ENCODE measurements at regions not wholly inside any gene's neighbourhood (a gene's known extent, or its start where the extent isn't known, plus 50 kb on each side); places are given as distances from the start of the nearest gene placed in this dataset.

- TF ChIP-seq SIN3A (IDR thresholded peaks at IDR 0.05; ENCODE audit: borderline replicate concordance, insufficient read depth, low read length) (no peak), POLR2AphosphoS5 (IDR thresholded peaks at IDR 0.05; ENCODE audit: low read depth, low read length) (no peak), REST (IDR thresholded peaks at IDR 0.05; ENCODE audit: insufficient read depth in 1 of 2, low read depth in 2 of 2, low read length in 2 of 2) (no peak), TAF1 (IDR thresholded peaks at IDR 0.05; ENCODE audit: borderline replicate concordance, insufficient read depth, low read length) (no peak), FOXP2 (optimal IDR thresholded peaks at IDR 0.05; ENCODE audit: borderline replicate concordance, extremely low read depth, extremely low read length, insufficient read depth) (no peak)
These were observed 407.5 kb upstream of the DPH6 start for GRCh38 chr15:35953424-35953823.

GRCh38 chr15:35956056-35956455 lies 410.1 kb upstream of the DPH6 start:
- TF ChIP-seq REST (IDR thresholded peaks at IDR 0.05; ENCODE audit: insufficient read depth in 1 of 2, low read depth in 2 of 2, low read length in 2 of 2) (no peak), POLR2AphosphoS5 (IDR thresholded peaks at IDR 0.05; ENCODE audit: low read depth, low read length) (no peak), SIN3A (IDR thresholded peaks at IDR 0.05; ENCODE audit: borderline replicate concordance, insufficient read depth, low read length) (no peak), TAF1 (IDR thresholded peaks at IDR 0.05; ENCODE audit: borderline replicate concordance, insufficient read depth, low read length) (no peak), FOXP2 (optimal IDR thresholded peaks at IDR 0.05; ENCODE audit: borderline replicate concordance, extremely low read depth, extremely low read length, insufficient read depth) (no peak)

DNA sequence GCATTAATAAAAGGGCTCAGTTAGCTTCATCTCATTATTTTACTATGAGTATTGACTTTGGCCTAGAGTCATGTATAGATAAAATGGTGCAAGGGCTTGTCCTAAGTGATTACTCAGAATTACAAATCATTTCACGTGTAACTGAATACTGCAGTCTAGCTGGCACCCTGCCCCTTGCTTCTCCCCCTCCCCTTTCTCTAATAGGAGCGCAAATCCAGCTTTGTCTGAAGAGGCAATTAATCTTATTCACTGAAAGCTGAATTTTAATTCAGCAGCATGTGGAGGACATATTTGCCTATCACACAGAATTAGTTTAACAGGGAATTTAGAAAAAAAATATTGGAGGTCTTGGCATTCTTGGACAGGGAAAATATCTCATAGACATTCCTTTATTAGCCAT lies 412.1 kb upstream of the DPH6 start:
- TF ChIP-seq FOXP2 (optimal IDR thresholded peaks at IDR 0.05; ENCODE audit: borderline replicate concordance, extremely low read depth, extremely low read length, insufficient read depth) (no peak), SIN3A (IDR thresholded peaks at IDR 0.05; ENCODE audit: borderline replicate concordance, insufficient read depth, low read length) (no peak), TAF1 (IDR thresholded peaks at IDR 0.05; ENCODE audit: borderline replicate concordance, insufficient read depth, low read length) (no peak), POLR2AphosphoS5 (IDR thresholded peaks at IDR 0.05; ENCODE audit: low read depth, low read length) (no peak), REST (IDR thresholded peaks at IDR 0.05; ENCODE audit: insufficient read depth in 1 of 2, low read depth in 2 of 2, low read length in 2 of 2) (no peak)

- TF ChIP-seq FOXP2 (optimal IDR thresholded peaks at IDR 0.05; ENCODE audit: borderline replicate concordance, extremely low read depth, extremely low read length, insufficient read depth) (no peak), SIN3A (IDR thresholded peaks at IDR 0.05; ENCODE audit: borderline replicate concordance, insufficient read depth, low read length) (no peak), REST (IDR thresholded peaks at IDR 0.05; ENCODE audit: insufficient read depth in 1 of 2, low read depth in 2 of 2, low read length in 2 of 2) (no peak), TAF1 (IDR thresholded peaks at IDR 0.05; ENCODE audit: borderline replicate concordance, insufficient read depth, low read length) (no peak), POLR2AphosphoS5 (IDR thresholded peaks at IDR 0.05; ENCODE audit: low read depth, low read length) (no peak)
These were observed 413.0 kb upstream of the DPH6 start for GRCh38 chr15:35958975-35959374.

DNA sequence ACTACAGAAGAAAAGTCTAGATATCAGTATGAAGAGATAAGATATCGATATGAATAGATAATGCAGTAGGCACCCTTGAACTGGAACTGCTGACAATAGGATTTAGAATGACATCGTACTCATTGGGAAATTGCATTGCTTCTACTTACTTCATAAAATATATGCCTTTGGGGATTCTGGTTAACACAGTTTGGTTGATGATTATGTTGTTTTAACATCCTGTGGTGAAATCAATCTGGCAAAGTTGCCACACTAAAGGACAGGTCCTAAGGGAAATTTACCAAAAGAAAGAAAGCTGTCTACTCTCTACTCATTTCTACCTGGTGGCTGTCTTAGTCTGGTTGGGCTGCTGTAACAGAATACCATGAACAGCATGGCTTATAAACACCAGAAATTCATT lies 417.4 kb upstream of the DPH6 start:
- no peak for TF ChIP-seq POLR2AphosphoS5 (IDR thresholded peaks at IDR 0.05; ENCODE audit: low read depth, low read length)
- TF ChIP-seq REST (IDR thresholded peaks at IDR 0.05; ENCODE audit: insufficient read depth in 1 of 2, low read depth in 2 of 2, low read length in 2 of 2) = no peak
- TF ChIP-seq TAF1 (IDR thresholded peaks at IDR 0.05; ENCODE audit: borderline replicate concordance, insufficient read depth, low read length) = no peak
- no peak for TF ChIP-seq FOXP2 (optimal IDR thresholded peaks at IDR 0.05; ENCODE audit: borderline replicate concordance, extremely low read depth, extremely low read length, insufficient read depth)
- TF ChIP-seq SIN3A (IDR thresholded peaks at IDR 0.05; ENCODE audit: borderline replicate concordance, insufficient read depth, low read length) = no peak
